H9 (cell line): ENCODE measurements at regions not wholly inside any gene's neighbourhood (a gene's known extent, or its start where the extent isn't known, plus 50 kb on each side); places are given as distances from the start of the nearest gene placed in this dataset.

ENCODE experiments used
- DNase-seq: peaks from one replicate; pipeline ENCODE4 v3.0.0-alpha.2; 2017
- H2AFZ ChIP-seq: one replicate; pipeline ENCODE4 v1.6.1; 2013; ENCODE audit warnings: mild to moderate bottlenecking, low read length, control low read depth, moderate library complexity
- H2AK5ac ChIP-seq: 2 replicates; pipeline ENCODE4 v1.6.1; 2013; ENCODE audit warnings: low read length, control low read depth, mixed read lengths; ENCODE audit not compliant: insufficient read length
- H2BK120ac ChIP-seq: one replicate; pipeline ENCODE4 v1.6.1; 2013; ENCODE audit warnings: low read depth, mild to moderate bottlenecking, low read length, control low read depth, inconsistent platforms; ENCODE audit not compliant: poor library complexity, severe bottlenecking
- H2BK12ac ChIP-seq: 2 replicates; pipeline ENCODE4 v1.6.1; 2013; ENCODE audit warnings: low read length, control low read depth, mixed read lengths, low read depth; ENCODE audit not compliant: insufficient read length
- H2BK15ac ChIP-seq: 2 replicates; pipeline ENCODE4 v1.6.1; 2013; ENCODE audit warnings: low read depth, low read length, control low read depth
- H2BK20ac ChIP-seq: one replicate; pipeline ENCODE4 v1.6.1; 2013; ENCODE audit warnings: low read depth, mild to moderate bottlenecking, low read length, control low read depth, inconsistent platforms; ENCODE audit not compliant: poor library complexity, severe bottlenecking
- H2BK5ac ChIP-seq: 2 replicates; pipeline ENCODE4 v1.6.1; 2013; ENCODE audit warnings: low read length, control low read depth, mixed read lengths; ENCODE audit not compliant: insufficient read length
- H3K14ac ChIP-seq: 2 replicates; pipeline ENCODE4 v1.6.1; 2013; ENCODE audit warnings: low read length, control low read depth; ENCODE audit not compliant: insufficient read depth
- H3K18ac ChIP-seq: 2 replicates; pipeline ENCODE4 v1.6.1; 2013; ENCODE audit warnings: low read depth, mild to moderate bottlenecking, mixed read lengths, low read length, control low read depth; ENCODE audit not compliant: insufficient read length
- H3K23ac ChIP-seq: 2 replicates; pipeline ENCODE4 v1.6.1; 2013; ENCODE audit warnings: low read length, control low read depth, mixed read lengths, low read depth; ENCODE audit not compliant: insufficient read length
- H3K23me2 ChIP-seq: 2 replicates; pipeline ENCODE4 v1.6.1; 2013; ENCODE audit warnings: low read depth, mild to moderate bottlenecking, mixed read lengths, low read length, control low read depth; ENCODE audit not compliant: insufficient read length, poor library complexity, severe bottlenecking
- H3K27ac ChIP-seq: 2 replicates; pipeline ENCODE4 v1.5.1; 2013; ENCODE audit warnings: low read length, control low read depth, mixed read lengths, low read depth; ENCODE audit not compliant: insufficient read length
- H3K27me3 ChIP-seq: 2 replicates; pipeline ENCODE4 v1.6.1; 2013; ENCODE audit warnings: low read length, control low read depth, inconsistent platforms; ENCODE audit not compliant: insufficient read depth
- H3K4ac ChIP-seq: 2 replicates; pipeline ENCODE4 v1.6.1; 2013; ENCODE audit warnings: low read depth, mild to moderate bottlenecking, control low read depth, inconsistent platforms, low read length, moderate library complexity
- H3K4me1 ChIP-seq: 2 replicates; pipeline ENCODE4 v1.6.1; 2013; ENCODE audit warnings: low read length, control low read depth, inconsistent platforms; ENCODE audit not compliant: insufficient read depth
- H3K4me2 ChIP-seq: 2 replicates; pipeline ENCODE4 v1.6.1; 2013; ENCODE audit warnings: low read length, control low read depth, mixed read lengths; ENCODE audit not compliant: insufficient read length, insufficient read depth
- H3K56ac ChIP-seq: 2 replicates; pipeline ENCODE4 v1.6.1; 2013; ENCODE audit warnings: low read depth, mild to moderate bottlenecking, mixed read lengths, low read length, control low read depth; ENCODE audit not compliant: insufficient read length
- H3K79me1 ChIP-seq: 2 replicates; pipeline ENCODE4 v1.6.1; 2013; ENCODE audit warnings: low read depth, mild to moderate bottlenecking, moderate library complexity, low read length, control low read depth, inconsistent platforms; ENCODE audit not compliant: insufficient read depth, poor library complexity, severe bottlenecking
- H3K79me2 ChIP-seq: 2 replicates; pipeline ENCODE4 v1.6.1; 2013; ENCODE audit warnings: low read length, control low read depth, inconsistent platforms; ENCODE audit not compliant: insufficient read depth
- H3K9ac ChIP-seq: 2 replicates; pipeline ENCODE4 v1.6.1; 2013; ENCODE audit warnings: low read length, control low read depth, mixed read lengths; ENCODE audit not compliant: insufficient read length; ENCODE audit errors: extremely low read depth
- H3K9me3 ChIP-seq: one replicate; pipeline ENCODE4 v1.6.1; 2013; ENCODE audit warnings: low read depth, low read length, inconsistent platforms; ENCODE audit not compliant: control insufficient read depth
- H3T11ph ChIP-seq: one replicate; pipeline ENCODE4 v1.6.1; 2013; ENCODE audit warnings: mild to moderate bottlenecking, low read length, control low read depth, inconsistent platforms
- H4K20me1 ChIP-seq: one replicate; pipeline ENCODE4 v1.6.1; 2013; ENCODE audit not compliant: control insufficient read depth, insufficient read length, insufficient read depth
- H4K5ac ChIP-seq: 2 replicates; pipeline ENCODE4 v1.6.1; 2013; ENCODE audit warnings: low read depth, mild to moderate bottlenecking, mixed read lengths, low read length, control low read depth; ENCODE audit not compliant: insufficient read length
- H4K8ac ChIP-seq: replicated peaks from 2 replicates; pipeline ENCODE4 v1.6.1; 2013; ENCODE audit warnings: low read length, control low read depth, mixed read lengths, low read depth; ENCODE audit not compliant: insufficient read length
- H4K91ac ChIP-seq: 2 replicates; pipeline ENCODE4 v1.6.1; 2013; ENCODE audit warnings: low read depth, mild to moderate bottlenecking, moderate library complexity, mixed read lengths, low read length, control low read depth; ENCODE audit not compliant: insufficient read length
- H3K27ac Mint-ChIP-seq, 3 experiments: 2 replicates in 2 of 3; 3 replicates in 1 of 3; pipeline ENCODE4 v1.8.0; 2020 to 2021; ENCODE audit warnings: mixed read lengths in 3 of 3, mild to moderate bottlenecking in 1 of 3, moderate library complexity in 1 of 3
- H3K27me3 Mint-ChIP-seq: 2 replicates; pipeline ENCODE4 v1.8.0; 2021; ENCODE audit warnings: low read depth, mild to moderate bottlenecking, moderate library complexity, mixed read lengths
- H3K36me3 Mint-ChIP-seq, 3 experiments: 2 replicates in 2 of 3; 3 replicates in 1 of 3; pipeline ENCODE4 v1.8.0; 2020 to 2021; ENCODE audit warnings: low read depth in 3 of 3, mixed read lengths in 3 of 3; ENCODE audit not compliant: insufficient read depth in 1 of 3
- H3K4me1 Mint-ChIP-seq, 2 experiments: 2 replicates each; pipeline ENCODE4 v1.8.0; 2020; ENCODE audit warnings: mixed read lengths in 2 of 2
- H3K4me3 Mint-ChIP-seq, 2 experiments: 2 replicates in 1 of 2; 3 replicates in 1 of 2; pipeline ENCODE4 v1.8.0; 2020 to 2021; ENCODE audit warnings: mild to moderate bottlenecking in 2 of 2, mixed read lengths in 2 of 2, moderate library complexity in 1 of 2
- H3K9me3 Mint-ChIP-seq, 2 experiments: 2 replicates in 1 of 2; 3 replicates in 1 of 2; pipeline ENCODE4 v1.8.0; 2020; ENCODE audit warnings: mild to moderate bottlenecking in 2 of 2, mixed read lengths in 2 of 2, moderate library complexity in 1 of 2
- CTCF ChIP-seq: fragments of 200-600 bp; sonication (generic); conservative IDR thresholded peaks from 3 replicates; pipeline ENCODE4 v1.8.0; 2021; ENCODE audit warnings: antibody characterized with exemption, mild to moderate bottlenecking
- WGBS: extraction: QIAGEN DNeasy Blood & Tissue Kit; methylation state at CpG from one replicate; pipeline ENCODE4 v1.1.7; 2013; ENCODE audit warnings: missing lambda C conversion rate, low lambda C conversion rate, mixed read lengths; ENCODE audit not compliant: insufficient read length; ENCODE audit errors: extremely low coverage; 5-methylcytosine and 5-hydroxymethylcytosine counted together

GRCh38 chr10:28806951-28807759 is 129.8 kb downstream of the BAMBI start:
- H4K20me1 ChIP-seq: no peaks in the 10 kb centered on the region
- H3K4ac ChIP-seq: no peak overlapping the region
- no CpG with 5 or more reads among the region's 8 CpGs for WGBS
- no peak overlapping the region for H2BK20ac ChIP-seq
- H4K8ac ChIP-seq: no peak overlapping the region
- H3K27ac ChIP-seq: no peak overlapping the region
- H3K4me2 ChIP-seq: no peak overlapping the region
- no peaks in the 10 kb centered on the region for H3K27me3 ChIP-seq
- H3K4me1 ChIP-seq: peaks cover 16% of the 10 kb centered on the region
- no peak overlapping the region for H3K9ac ChIP-seq
- no peak overlapping the region for H2BK12ac ChIP-seq
- no peak overlapping the region for H3K4me3 Mint-ChIP-seq
- H3K79me1 ChIP-seq: no peaks in the 10 kb centered on the region
- H3K56ac ChIP-seq: no peak overlapping the region
- H3K79me2 ChIP-seq: no peaks in the 10 kb centered on the region
- H4K5ac ChIP-seq: no peak overlapping the region
- no peak overlapping the region for H4K91ac ChIP-seq
- no peak overlapping the region for H3K23ac ChIP-seq
- no peaks in the 10 kb centered on the region for H3K23me2 ChIP-seq
- peaks cover 59 to 66% of the 10 kb centered on the region in 2 experiments for H3K4me1 Mint-ChIP-seq
- H2AK5ac ChIP-seq: no peak overlapping the region
- no peak overlapping the region for H3T11ph ChIP-seq
- H2BK15ac ChIP-seq: no peak overlapping the region
- no peaks in the 10 kb centered on the region; a peak in 1 of 5 replicates for H3K9me3 Mint-ChIP-seq
- H2AFZ ChIP-seq: no peak overlapping the region
- TF ChIP-seq CTCF: no peak
- no peaks in the 10 kb centered on the region for H3K36me3 Mint-ChIP-seq
- no peak overlapping the region for H2BK120ac ChIP-seq
- H3K14ac ChIP-seq: no peak overlapping the region
- H3K27me3 Mint-ChIP-seq: peaks cover 4% of the 10 kb centered on the region; the same call in 1 of the 2 replicates
- no peak for DNase-seq
- no peak overlapping the region for H3K18ac ChIP-seq
- H3K9me3 ChIP-seq: no peaks in the 10 kb centered on the region
- H2BK5ac ChIP-seq: no peak overlapping the region
- no peak overlapping the region; a peak in 1 of 7 replicates for H3K27ac Mint-ChIP-seq
